Effector CD8-positive, alpha-beta T cell (primary cell): ENCODE measurements at regions not wholly inside any gene's neighbourhood (a gene's known extent, or its start where the extent isn't known, plus 50 kb on each side); places are given as distances from the start of the nearest gene placed in this dataset.
"Not testable (repeated sequence)": the region's sequence is repeated elsewhere in the genome, so short reads cannot be mapped to it uniquely, and the experiment has no call there.

Source experiments
- DNase-seq: peaks from one replicate; lab custom pipeline; 2025; lab: John Stamatoyannopoulos, UW

- DNase-seq, result no peak
These were observed 762.3 kb upstream of the ARPP21 start for GRCh38 chr3:34876997-34877396.

GRCh38 chr3:34878488-34878887 is 760.8 kb upstream of the ARPP21 start:
- no peak for DNase-seq

GRCh38 chr3:34881026-34881425 is 758.3 kb upstream of the ARPP21 start:
- no peak for DNase-seq

- no peak for DNase-seq
These were observed 756.6 kb upstream of the ARPP21 start for GRCh38 chr3:34882764-34883163.

DNA sequence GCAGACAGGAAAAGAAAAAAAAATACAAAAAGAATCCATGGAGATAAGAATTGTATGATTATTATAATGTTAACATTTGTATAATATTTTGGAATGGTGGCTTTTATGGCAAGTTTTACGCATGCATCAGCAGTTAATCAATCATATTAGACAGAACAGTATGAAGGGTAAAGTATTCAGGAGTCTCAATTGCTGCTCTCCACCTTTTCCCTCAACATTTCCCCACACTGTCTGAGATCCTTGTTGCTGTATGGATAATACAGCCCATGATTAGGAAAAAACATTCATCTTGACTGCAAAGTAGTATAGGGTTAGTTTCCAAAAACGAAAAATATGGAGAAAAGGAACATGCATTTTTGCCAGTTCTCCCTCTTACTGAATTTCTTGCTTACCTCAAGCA is 755.3 kb upstream of the ARPP21 start:
- no peak for DNase-seq

- DNase-seq, result no peak
These were observed 752.9 kb upstream of the ARPP21 start for GRCh38 chr3:34886443-34886842.

GRCh38 chr3:34889641-34890040 is 749.7 kb upstream of the ARPP21 start:
- DNase-seq, result no peak

DNA sequence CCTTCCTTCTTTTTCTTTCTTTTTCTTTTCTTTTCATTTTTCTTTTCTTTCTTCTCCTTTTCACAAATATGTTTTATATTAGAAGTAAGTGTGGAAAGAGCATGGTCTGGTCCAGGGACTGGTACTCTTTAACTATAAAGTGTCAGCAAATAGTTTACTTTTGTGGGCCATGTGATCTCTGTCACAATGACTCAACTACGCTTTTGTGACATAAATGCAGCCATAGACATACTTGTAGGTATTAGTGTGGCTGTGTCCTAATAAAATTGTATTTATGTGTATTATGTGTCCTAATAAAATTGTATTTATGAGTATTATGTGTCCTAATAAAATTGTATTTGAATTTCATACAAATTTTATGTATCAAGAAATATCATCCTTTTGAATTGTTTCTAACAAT is 749.1 kb upstream of the ARPP21 start:
- no peak for DNase-seq

DNA sequence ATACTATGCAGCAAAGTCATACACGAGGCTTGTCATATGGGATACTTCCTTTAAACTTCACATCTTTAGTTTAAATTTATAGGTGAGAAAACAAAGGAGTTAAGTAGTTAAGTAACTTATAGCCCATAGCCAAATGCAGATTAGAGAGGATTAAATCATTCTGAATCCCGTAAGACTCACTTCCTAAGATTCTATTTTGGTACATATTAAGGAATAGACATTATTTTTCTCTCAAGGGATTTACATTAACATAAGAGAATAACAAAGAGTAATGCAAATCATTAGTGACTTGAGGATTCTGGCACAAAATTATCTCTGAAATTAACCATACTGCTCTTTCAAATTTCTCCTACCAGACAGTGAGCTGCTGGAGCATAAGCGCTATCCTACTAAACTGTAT is 747.4 kb upstream of the ARPP21 start:
- DNase-seq, result no peak

- DNase-seq, result no peak
These were observed 743.5 kb upstream of the ARPP21 start for GRCh38 chr3:34895841-34896240.

DNA sequence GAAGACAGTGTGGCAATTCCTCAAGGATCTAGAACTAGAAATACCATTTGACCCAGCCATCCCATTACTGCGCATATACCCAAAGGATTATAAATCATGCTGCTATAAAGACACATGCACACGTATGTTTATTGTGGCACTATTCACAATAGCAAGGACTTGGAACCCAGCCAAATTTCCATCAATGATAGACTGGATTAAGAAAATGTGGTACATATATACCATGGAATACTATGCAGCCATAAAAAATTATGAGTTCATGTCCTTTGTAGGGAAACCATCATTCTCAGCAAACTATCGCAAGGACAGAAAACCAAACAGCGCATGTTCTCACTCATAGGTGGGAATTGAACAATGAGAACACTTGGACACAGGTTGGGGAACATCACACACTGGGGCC is 729.6 kb upstream of the ARPP21 start:
- not testable (repeated sequence) for DNase-seq

- DNase-seq, result no peak
These were observed 720.3 kb upstream of the ARPP21 start for GRCh38 chr3:34919025-34919424.

GRCh38 chr3:34920806-34921205 is 718.5 kb upstream of the ARPP21 start:
- DNase-seq, result no peak

- no peak for DNase-seq
These were observed 714.4 kb upstream of the ARPP21 start for GRCh38 chr3:34924961-34925360.

DNA sequence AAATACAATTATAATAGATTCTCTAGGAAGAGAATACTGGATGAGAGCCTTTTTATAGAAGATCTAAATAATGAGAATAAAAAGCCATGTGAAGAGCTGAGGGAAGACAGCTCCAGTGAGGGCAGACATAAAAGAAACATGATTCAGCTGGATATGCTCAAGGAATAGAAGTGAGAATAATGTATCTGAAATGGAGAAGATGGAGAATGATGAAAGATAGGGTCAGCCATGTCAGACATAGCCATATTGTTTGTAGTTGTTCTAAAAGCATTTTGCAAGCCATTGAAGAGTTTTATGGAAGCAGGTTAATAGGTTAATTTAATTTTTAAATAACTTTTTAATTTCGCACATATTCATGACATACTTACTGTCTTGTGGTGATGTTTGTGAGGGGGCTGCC is 713.5 kb upstream of the ARPP21 start:
- no peak for DNase-seq

- no peak for DNase-seq
These were observed 710.3 kb upstream of the ARPP21 start for GRCh38 chr3:34929036-34929435.

DNA sequence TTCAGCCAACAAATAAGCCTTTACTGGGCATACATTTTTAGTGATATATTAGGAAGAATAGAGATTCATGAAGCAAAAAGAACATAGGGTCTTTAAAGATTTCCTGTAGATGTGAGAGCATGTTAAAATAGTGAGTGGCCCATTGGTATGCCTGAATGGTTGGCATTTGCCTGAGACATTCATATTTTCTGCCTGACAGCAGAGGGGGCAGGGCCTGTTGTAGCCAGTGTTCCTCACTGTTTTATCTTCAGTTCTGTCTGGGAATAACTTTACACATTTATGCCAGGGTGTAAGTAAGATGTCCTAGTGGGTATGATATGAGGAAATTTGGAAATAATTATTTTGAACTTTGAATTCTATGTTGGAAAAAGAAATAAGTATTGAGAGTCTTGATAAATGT is 704.7 kb upstream of the ARPP21 start:
- DNase-seq, result no peak

- DNase-seq, result no peak
These were observed 700.5 kb upstream of the ARPP21 start for GRCh38 chr3:34938784-34939183.

DNA sequence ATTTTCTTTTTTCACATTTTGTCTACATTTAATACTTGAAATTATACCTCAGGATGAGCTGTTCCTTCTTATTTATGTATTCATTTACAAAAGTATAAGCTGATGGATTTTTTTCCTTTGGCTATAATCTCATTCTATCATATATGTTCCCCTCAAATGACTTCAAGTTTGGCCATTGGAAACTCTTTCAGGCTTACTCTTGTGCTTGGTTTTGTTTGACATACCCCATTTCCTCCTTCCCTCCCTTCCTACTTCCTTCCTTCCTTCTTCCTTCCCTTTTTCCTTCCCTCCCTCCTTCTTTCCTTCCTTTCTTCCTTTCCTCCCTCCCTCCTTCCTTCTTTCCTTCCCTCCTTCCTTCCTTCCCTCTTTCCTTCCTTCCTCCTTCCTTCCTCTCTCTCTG is 697.1 kb upstream of the ARPP21 start:
- DNase-seq, result no peak

- DNase-seq, result no peak
These were observed 691.5 kb upstream of the ARPP21 start for GRCh38 chr3:34947834-34948233.

DNA sequence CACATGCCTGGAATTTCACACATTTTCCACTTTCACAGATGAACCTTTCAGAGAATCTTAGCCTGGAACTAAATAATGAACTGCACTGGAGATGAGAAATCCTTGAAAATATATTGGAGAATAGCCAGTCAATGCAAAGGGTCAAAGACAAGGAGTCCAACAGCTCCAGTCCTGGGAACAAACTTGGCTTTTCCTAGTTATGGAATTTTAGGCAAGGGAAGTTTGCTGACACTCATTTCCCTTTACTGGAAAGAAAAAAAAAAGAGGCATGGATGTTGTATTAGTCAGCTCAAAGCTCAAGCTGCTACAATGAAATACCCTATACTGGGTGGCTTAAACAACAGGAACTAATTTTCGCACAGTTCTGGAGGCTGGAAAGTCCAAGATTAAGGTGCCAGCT is 690.8 kb upstream of the ARPP21 start:
- no peak for DNase-seq

DNA sequence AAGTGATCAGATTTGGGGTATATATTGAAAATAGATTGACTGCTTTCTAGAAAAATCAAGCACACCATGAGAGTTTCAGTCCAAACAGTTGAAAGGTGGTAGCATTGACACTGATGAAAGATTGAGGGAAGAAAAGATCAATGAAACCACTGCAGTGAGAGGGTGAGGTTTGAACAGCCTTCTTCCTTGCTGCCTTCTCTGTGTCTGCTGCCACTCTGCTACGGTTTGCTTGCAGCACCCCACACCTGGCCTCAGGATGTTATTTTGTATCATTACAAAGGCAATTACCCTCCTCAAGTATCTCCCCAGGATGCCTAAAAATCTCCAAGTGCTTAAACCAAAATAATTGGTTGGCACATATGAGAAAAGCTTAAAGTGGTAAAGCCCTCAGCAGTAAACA is 683.6 kb upstream of the ARPP21 start:
- no peak for DNase-seq

DNA sequence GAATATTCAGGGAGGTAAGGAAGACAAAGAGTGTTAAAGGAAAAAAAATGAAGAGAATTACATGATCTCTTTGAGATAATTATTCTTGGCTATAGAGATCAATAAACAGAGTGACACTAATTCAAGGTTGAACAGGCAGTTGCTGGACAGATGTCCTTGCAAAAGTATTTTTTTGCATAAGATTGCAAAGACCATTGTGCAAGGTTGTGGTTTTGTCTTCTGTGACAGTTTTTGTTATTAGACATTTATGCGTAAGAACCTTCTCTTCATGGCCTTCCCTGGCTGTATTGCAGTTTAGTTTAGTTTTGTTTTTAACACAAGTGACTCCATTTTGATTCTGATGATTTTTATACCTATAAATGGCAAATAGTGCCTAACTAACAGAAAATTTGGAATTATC is 682.8 kb upstream of the ARPP21 start:
- no peak for DNase-seq

DNA sequence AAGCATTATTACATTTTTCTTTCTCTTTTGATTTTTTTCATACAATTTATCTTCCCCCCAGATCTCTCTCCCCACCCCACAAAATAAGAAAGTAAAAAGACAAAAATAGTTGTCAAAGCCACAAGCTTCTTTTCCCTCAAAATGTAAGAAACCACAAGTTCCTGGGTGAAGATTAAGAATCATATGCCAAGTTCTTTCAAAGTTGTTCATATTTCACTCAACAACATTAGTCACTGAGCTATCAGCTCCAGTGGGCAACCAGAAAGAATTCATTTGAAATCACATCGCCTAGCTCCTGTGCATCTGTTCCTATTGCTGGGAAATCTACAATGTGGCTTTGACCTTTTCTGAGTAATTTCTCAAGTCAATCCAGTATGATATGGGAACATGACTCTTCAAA is 681.6 kb upstream of the ARPP21 start:
- no peak for DNase-seq

DNA sequence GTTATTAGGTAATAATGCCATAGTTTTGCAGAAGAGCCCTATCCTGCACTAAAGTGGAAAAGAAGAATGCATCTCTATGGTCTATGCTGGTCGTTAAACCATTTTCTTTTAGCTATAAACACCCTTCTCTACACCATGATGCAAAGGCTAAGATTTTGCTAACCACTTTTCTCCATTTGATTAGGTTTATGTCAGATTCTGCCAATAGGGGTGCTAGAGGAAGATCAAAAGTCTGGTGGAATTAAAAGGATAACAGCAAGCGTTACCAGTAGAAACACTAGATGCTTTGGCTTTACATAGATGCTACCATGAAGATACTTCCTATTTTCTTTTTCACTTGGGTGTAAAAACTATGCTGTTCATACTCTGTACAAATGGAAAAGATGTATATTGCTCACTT is 669.8 kb upstream of the ARPP21 start:
- no peak for DNase-seq
